ENCODE measurements at regions not wholly inside any gene's neighbourhood (a gene's known extent, or its start where the extent isn't known, plus 50 kb on each side); places are given as distances from the start of the nearest gene placed in this dataset.
"Not testable (repeated sequence)": the region's sequence is repeated elsewhere in the genome, so short reads cannot be mapped to it uniquely, and the experiment has no call there.

- Histone ChIP-seq H3K79me2 (replicated peaks; ENCODE audit: insufficient read depth, low read length) (no peaks in the 10 kb centered on the region), H3K4me2 (ENCODE audit: low read length) (no peak overlapping the region), H3K4me3 (ENCODE audit: low read length) (no peak overlapping the region), H3K9me3 (ENCODE audit: low read length) (no peaks in the 10 kb centered on the region), H2AFZ (ENCODE audit: low read depth, low read length) (no peak overlapping the region), H3K36me3 (ENCODE audit: insufficient read depth, low read length) (no peaks in the 10 kb centered on the region), H4K20me1 (ENCODE audit: insufficient read depth) (no peaks in the 10 kb centered on the region), H3F3A (ENCODE audit: insufficient read depth, low read length, poor library complexity, severe bottlenecking) (no peaks in the 10 kb centered on the region), H3K27ac (ENCODE audit: low read length) (no peak overlapping the region), H3K27me3 (ENCODE audit: insufficient read depth, low read depth, low read length) (no peaks in the 10 kb centered on the region), H3K9me2 (ENCODE audit: insufficient read depth, low read length) (no peaks in the 10 kb centered on the region), H3K9ac (ENCODE audit: low read length) (no peak overlapping the region)
- TF ChIP-seq REST (IDR thresholded peaks at IDR 0.05; ENCODE audit: borderline replicate concordance): no peak
- no peak for TF ChIP-seq SMC3 (conservative IDR thresholded peaks at IDR 0.05; ENCODE audit: poor library complexity)
- no peak for TF ChIP-seq POLR2AphosphoS5 (IDR thresholded peaks at IDR 0.05)
- TF ChIP-seq MXI1 (conservative IDR thresholded peaks at IDR 0.05; ENCODE audit: poor library complexity, severe bottlenecking): no peak
- no peak for TF ChIP-seq CTCF (IDR thresholded peaks at IDR 0.05; ENCODE audit: poor library complexity, severe bottlenecking)
- TF ChIP-seq EZH2 (IDR thresholded peaks at IDR 0.05; ENCODE audit: borderline replicate concordance, insufficient read depth, low read length, poor library complexity, severe bottlenecking): no peak
- TF ChIP-seq EP300 (conservative IDR thresholded peaks at IDR 0.05; ENCODE audit: poor library complexity, severe bottlenecking): no peak
Observed at GRCh38 chrX:35458142-35458541, 340.0 kb upstream of the MAGEB16 start.

- H2AFZ ChIP-seq (ENCODE audit: low read depth, low read length): no peak overlapping the region
- H3K27ac ChIP-seq (ENCODE audit: low read length): no peak overlapping the region
- no peak overlapping the region for H3K4me3 ChIP-seq (ENCODE audit: low read length)
- TF ChIP-seq RAD21 (conservative IDR thresholded peaks at IDR 0.05) (no peak), EZH2 (IDR thresholded peaks at IDR 0.05; ENCODE audit: borderline replicate concordance, insufficient read depth, low read length, poor library complexity, severe bottlenecking) (no peak), EP300 (conservative IDR thresholded peaks at IDR 0.05; ENCODE audit: poor library complexity, severe bottlenecking) (no peak), REST (IDR thresholded peaks at IDR 0.05; ENCODE audit: borderline replicate concordance) (no peak), MXI1 (conservative IDR thresholded peaks at IDR 0.05; ENCODE audit: poor library complexity, severe bottlenecking) (no peak), TAF1 (IDR thresholded peaks at IDR 0.05; ENCODE audit: low read depth) (no peak), POLR2AphosphoS5 (IDR thresholded peaks at IDR 0.05) (no peak), SMC3 (conservative IDR thresholded peaks at IDR 0.05; ENCODE audit: poor library complexity) (no peak), CTCF (IDR thresholded peaks at IDR 0.05; ENCODE audit: poor library complexity, severe bottlenecking) (no peak)
- H3F3A ChIP-seq (ENCODE audit: insufficient read depth, low read length, poor library complexity, severe bottlenecking): no peaks in the 10 kb centered on the region
- H3K36me3 ChIP-seq (ENCODE audit: insufficient read depth, low read length): no peaks in the 10 kb centered on the region
- no peaks in the 10 kb centered on the region for H3K9me3 ChIP-seq (ENCODE audit: low read length)
- H3K79me2 ChIP-seq (replicated peaks; ENCODE audit: insufficient read depth, low read length): no peaks in the 10 kb centered on the region
- H3K9me2 ChIP-seq (ENCODE audit: insufficient read depth, low read length): no peaks in the 10 kb centered on the region
- H3K27me3 ChIP-seq (ENCODE audit: insufficient read depth, low read depth, low read length): no peaks in the 10 kb centered on the region
- H4K20me1 ChIP-seq (ENCODE audit: insufficient read depth): no peaks in the 10 kb centered on the region
- no peak overlapping the region for H3K9ac ChIP-seq (ENCODE audit: low read length)
- no peak overlapping the region for H3K4me2 ChIP-seq (ENCODE audit: low read length)
Observed at GRCh38 chrX:35461164-35461563, 337.0 kb upstream of the MAGEB16 start.

GRCh38 chrX:35496671-35497070 lies 301.5 kb upstream of the MAGEB16 start:
- H3K9ac ChIP-seq (ENCODE audit: low read length); H3K36me3 ChIP-seq (ENCODE audit: insufficient read depth, low read length); H2AFZ ChIP-seq (ENCODE audit: low read depth, low read length); H3K27me3 ChIP-seq (ENCODE audit: insufficient read depth, low read depth, low read length); H3F3A ChIP-seq (ENCODE audit: insufficient read depth, low read length, poor library complexity, severe bottlenecking); H3K9me2 ChIP-seq (ENCODE audit: insufficient read depth, low read length); H3K27ac ChIP-seq (ENCODE audit: low read length); H3K9me3 ChIP-seq (ENCODE audit: low read length); H3K79me2 ChIP-seq (replicated peaks; ENCODE audit: insufficient read depth, low read length); H3K4me3 ChIP-seq (ENCODE audit: low read length); H4K20me1 ChIP-seq (ENCODE audit: insufficient read depth); H3K4me2 ChIP-seq (ENCODE audit: low read length): not testable (repeated sequence)

Measured in neural cell (in vitro differentiated cells).